ENCODE measurements at regions not wholly inside any gene's neighbourhood (a gene's known extent, or its start where the extent isn't known, plus 50 kb on each side); places are given as distances from the start of the nearest gene placed in this dataset.
"Not testable (repeated sequence)": the region's sequence is repeated elsewhere in the genome, so short reads cannot be mapped to it uniquely, and the experiment has no call there.

DNA sequence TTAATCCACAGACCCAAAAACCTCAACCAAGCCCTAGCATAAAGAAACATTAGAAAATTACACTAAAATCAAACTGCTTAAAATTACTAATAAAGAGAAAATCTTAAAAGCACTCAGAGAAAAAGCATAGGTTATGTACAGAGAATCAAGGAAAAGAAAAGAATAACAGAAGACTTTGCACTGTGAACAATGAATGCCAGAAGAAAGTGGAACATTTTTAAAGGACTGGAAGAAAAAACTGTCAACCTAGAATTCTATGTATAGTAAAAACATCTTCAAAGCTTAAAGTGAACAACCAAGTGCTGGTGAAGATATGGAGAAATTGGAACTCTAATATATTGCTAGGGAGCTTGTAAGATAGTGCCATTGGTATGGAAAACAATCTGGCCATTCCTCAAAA, 82.7 kb upstream of the SLC6A11 start:
- H3K9ac ChIP-seq (ENCODE audit: low read length), result no peak overlapping the region
- TF ChIP-seq, protein P1, sequence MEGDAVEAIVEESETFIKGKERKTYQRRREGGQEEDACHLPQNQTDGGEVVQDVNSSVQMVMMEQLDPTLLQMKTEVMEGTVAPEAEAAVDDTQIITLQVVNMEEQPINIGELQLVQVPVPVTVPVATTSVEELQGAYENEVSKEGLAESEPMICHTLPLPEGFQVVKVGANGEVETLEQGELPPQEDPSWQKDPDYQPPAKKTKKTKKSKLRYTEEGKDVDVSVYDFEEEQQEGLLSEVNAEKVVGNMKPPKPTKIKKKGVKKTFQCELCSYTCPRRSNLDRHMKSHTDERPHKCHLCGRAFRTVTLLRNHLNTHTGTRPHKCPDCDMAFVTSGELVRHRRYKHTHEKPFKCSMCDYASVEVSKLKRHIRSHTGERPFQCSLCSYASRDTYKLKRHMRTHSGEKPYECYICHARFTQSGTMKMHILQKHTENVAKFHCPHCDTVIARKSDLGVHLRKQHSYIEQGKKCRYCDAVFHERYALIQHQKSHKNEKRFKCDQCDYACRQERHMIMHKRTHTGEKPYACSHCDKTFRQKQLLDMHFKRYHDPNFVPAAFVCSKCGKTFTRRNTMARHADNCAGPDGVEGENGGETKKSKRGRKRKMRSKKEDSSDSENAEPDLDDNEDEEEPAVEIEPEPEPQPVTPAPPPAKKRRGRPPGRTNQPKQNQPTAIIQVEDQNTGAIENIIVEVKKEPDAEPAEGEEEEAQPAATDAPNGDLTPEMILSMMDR (IDR thresholded peaks at IDR 0.05; ENCODE audit: low read depth, low read length), result no peak
- TF ChIP-seq EZH2phosphoT487 (IDR thresholded peaks at IDR 0.05; ENCODE audit: low read depth), result no peak
- H3K9me3 ChIP-seq (ENCODE audit: insufficient read depth, low read length), result peaks cover 11% of the 10 kb centered on the region
- no peaks in the 10 kb centered on the region for H3K36me3 ChIP-seq (replicated peaks; ENCODE audit: low read depth, low read length)
- no peaks in the 10 kb centered on the region for H3K4me1 ChIP-seq (ENCODE audit: low read length)
- 0 out of 2 replicates have a peak, but pooled peaks cover 5% of the 10 kb centered on the region for H3K27me3 ChIP-seq (ENCODE audit: low read depth, low read length)
- no peak overlapping the region for H3K4me3 ChIP-seq (ENCODE audit: low read length)
- no peaks in the 10 kb centered on the region for H3K79me2 ChIP-seq (ENCODE audit: low read length)
- no peaks in the 10 kb centered on the region for H4K20me1 ChIP-seq (ENCODE audit: insufficient read depth, low read length)
- no peak overlapping the region for H3K27ac ChIP-seq (ENCODE audit: low read length)
- no peak overlapping the region for H2AFZ ChIP-seq (ENCODE audit: low read depth, low read length)
- no peak overlapping the region for H3K4me2 ChIP-seq (ENCODE audit: low read length)

DNA sequence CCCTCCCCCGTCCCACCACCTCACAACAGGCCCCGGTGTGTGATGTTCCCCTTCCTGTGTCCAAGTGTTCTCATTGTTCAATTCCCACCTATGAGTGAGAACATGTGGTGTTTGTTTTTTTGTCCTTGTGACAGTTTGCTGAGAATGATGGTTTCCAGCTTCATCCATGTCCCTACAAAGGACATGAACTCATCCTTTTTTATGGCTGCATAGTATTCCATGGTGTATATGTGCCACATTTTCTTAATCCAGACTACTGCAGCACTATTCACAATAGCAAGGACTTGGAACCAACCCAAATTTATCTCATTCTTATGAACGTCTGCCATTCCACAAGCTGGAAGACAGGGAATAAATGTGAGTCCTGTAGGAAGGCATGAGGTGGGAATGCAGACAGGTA, 79.6 kb upstream of the SLC6A11 start:
- H3K4me3 ChIP-seq (ENCODE audit: low read length); H3K9ac ChIP-seq (ENCODE audit: low read length); H4K20me1 ChIP-seq (ENCODE audit: insufficient read depth, low read length); H3K36me3 ChIP-seq (replicated peaks; ENCODE audit: low read depth, low read length); H2AFZ ChIP-seq (ENCODE audit: low read depth, low read length); H3K27me3 ChIP-seq (ENCODE audit: low read depth, low read length); H3K4me2 ChIP-seq (ENCODE audit: low read length); H3K79me2 ChIP-seq (ENCODE audit: low read length); H3K4me1 ChIP-seq (ENCODE audit: low read length); H3K27ac ChIP-seq (ENCODE audit: low read length): not testable (repeated sequence)
- peaks cover 11% of the 10 kb centered on the region for H3K9me3 ChIP-seq (ENCODE audit: insufficient read depth, low read length)

DNA sequence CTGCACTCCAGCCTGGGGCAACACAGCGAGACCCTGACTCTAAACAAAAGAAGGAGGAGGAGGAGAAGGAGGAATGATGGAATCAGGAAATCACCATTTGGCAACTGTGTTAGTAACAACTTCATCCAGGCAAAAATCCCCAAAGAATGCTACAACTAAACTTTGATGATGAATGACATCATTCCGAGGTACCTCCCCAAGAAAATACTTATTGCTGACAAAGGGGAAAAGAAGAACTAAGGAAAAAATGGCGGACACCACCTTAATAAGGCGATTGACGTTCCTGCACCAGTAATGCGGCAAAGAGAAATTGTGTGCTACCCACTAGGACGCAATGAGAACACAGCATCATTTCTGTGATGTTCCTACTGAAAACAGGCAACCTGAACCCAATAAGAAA, 78.2 kb upstream of the SLC6A11 start:
- Histone ChIP-seq H3K9me3 (ENCODE audit: insufficient read depth, low read length) (peaks cover 11% of the 10 kb centered on the region), H3K79me2 (ENCODE audit: low read length) (no peaks in the 10 kb centered on the region), H3K36me3 (replicated peaks; ENCODE audit: low read depth, low read length) (no peaks in the 10 kb centered on the region), H3K4me3 (ENCODE audit: low read length) (no peak overlapping the region), H3K9ac (ENCODE audit: low read length) (no peak overlapping the region), H3K27me3 (ENCODE audit: low read depth, low read length) (no peaks in the 10 kb centered on the region; the same call in 1 of the 2 replicates), H2AFZ (ENCODE audit: low read depth, low read length) (no peak overlapping the region), H3K27ac (ENCODE audit: low read length) (no peak overlapping the region), H3K4me2 (ENCODE audit: low read length) (no peak overlapping the region), H4K20me1 (ENCODE audit: insufficient read depth, low read length) (no peaks in the 10 kb centered on the region), H3K4me1 (ENCODE audit: low read length) (no peaks in the 10 kb centered on the region)
- no peak for TF ChIP-seq EZH2phosphoT487 (IDR thresholded peaks at IDR 0.05; ENCODE audit: low read depth)
- TF ChIP-seq, protein P1 (IDR thresholded peaks at IDR 0.05; ENCODE audit: low read depth, low read length), result no peak

DNA sequence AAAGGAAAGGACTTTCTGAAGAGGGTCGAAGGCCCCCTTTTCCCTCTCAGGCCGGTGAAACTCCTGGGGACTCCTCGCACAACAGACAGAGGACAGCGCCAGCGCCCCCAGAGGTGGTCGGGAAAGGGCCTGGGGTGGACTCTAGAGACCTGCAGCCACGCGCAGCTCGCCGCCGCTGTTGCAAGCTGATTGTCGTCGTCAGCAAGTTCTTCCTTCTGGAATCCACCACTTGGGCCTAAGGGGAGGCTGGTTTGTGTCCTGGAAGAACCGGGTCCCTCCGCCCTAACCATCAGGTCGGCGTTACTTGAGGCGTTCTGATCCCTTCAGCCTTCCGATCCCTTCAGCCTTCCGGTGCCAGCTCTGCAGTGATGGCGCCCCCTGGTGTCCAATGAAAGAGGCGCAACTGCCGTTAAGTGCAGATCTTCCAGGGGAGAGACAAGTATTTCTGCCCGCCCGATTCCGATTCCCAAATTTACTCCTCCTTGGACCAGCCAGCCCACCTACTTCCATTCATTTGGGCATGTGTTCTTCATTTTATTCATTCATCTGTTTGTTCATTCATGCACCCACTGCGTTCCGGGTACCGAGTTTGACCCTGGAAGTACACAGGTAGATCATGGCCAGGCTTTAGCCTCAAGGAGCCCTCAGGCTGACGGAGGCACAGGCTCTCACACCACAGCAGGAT, 77.2 kb upstream of the SLC6A11 start:
- Histone ChIP-seq H3K36me3 (replicated peaks; ENCODE audit: low read depth, low read length) (no peaks in the 10 kb centered on the region), H3K9ac (ENCODE audit: low read length) (no peak overlapping the region), H2AFZ (ENCODE audit: low read depth, low read length) (no peak overlapping the region), H4K20me1 (ENCODE audit: insufficient read depth, low read length) (no peaks in the 10 kb centered on the region), H3K27ac (ENCODE audit: low read length) (no peak overlapping the region), H3K27me3 (ENCODE audit: low read depth, low read length) (no peaks in the 10 kb centered on the region; the same call in 1 of the 2 replicates), H3K9me3 (ENCODE audit: insufficient read depth, low read length) (peaks cover 5% of the 10 kb centered on the region), H3K79me2 (ENCODE audit: low read length) (no peaks in the 10 kb centered on the region), H3K4me2 (ENCODE audit: low read length) (peak overlapping the region; percentile 41; the same call in 1 of the 2 replicates), H3K4me1 (ENCODE audit: low read length) (no peaks in the 10 kb centered on the region), H3K4me3 (ENCODE audit: low read length) (no peak overlapping the region)
- TF ChIP-seq, protein P1 (IDR thresholded peaks at IDR 0.05; ENCODE audit: low read depth, low read length), result peak; percentile 76
- no peak for TF ChIP-seq EZH2phosphoT487 (IDR thresholded peaks at IDR 0.05; ENCODE audit: low read depth)

Measured in OCI-LY3 (cell line).